GM20000 (cell line): ENCODE measurements at regions not wholly inside any gene's neighbourhood (a gene's known extent, or its start where the extent isn't known, plus 50 kb on each side); places are given as distances from the start of the nearest gene placed in this dataset.

Experiments used
- DNase-seq: peaks from one replicate; pipeline ENCODE4 v3.0.0; 2012; ENCODE audit warnings: low spot score
- CTCF ChIP-seq: IDR thresholded peaks from 2 replicates; pipeline ENCODE4 v1.5.1; 2012; ENCODE audit warnings: mild to moderate bottlenecking, control low read depth; ENCODE audit errors: extremely low read depth, missing control alignments

- no peak for DNase-seq
- no peak for TF ChIP-seq CTCF
Measured at GRCh38 chr1:5464366-5464765, 527.9 kb downstream of the NPHP4 start.

GRCh38 chr1:5460974-5461373 lies 531.3 kb downstream of the NPHP4 start:
- no peak for TF ChIP-seq CTCF
- DNase-seq: no peak

- no peak for DNase-seq
- no peak for TF ChIP-seq CTCF
Measured at GRCh38 chr1:5459839-5460610, 532.2 kb downstream of the NPHP4 start.

GRCh38 chr1:5458248-5458647 lies 534.0 kb downstream of the NPHP4 start:
- DNase-seq: no peak
- no peak for TF ChIP-seq CTCF

GRCh38 chr1:5456090-5456811 lies 536.0 kb downstream of the NPHP4 start:
- no peak for DNase-seq
- no peak for TF ChIP-seq CTCF

GRCh38 chr1:5455651-5456050 lies 536.6 kb downstream of the NPHP4 start:
- DNase-seq: no peak
- no peak for TF ChIP-seq CTCF

GRCh38 chr1:5455056-5455455 lies 537.2 kb downstream of the NPHP4 start:
- no peak for TF ChIP-seq CTCF
- no peak for DNase-seq
